ENCODE measurements at regions not wholly inside any gene's neighbourhood (a gene's known extent, or its start where the extent isn't known, plus 50 kb on each side); places are given as distances from the start of the nearest gene placed in this dataset.

GRCh38 chr4:123621072-123621705, 224.6 kb downstream of the SPRY1 start:
- ChIA-PET CTCF (interaction anchor here (0.6 kb wide), 1 partner anchor 209 kb away, joined by 4 read pairs; no protein-coding TSS in a partner anchor), POLR2A (no interaction called here)
- DNase-seq (ENCODE audit: extremely low spot score) = no peak
- TF ChIP-seq BHLHE40 (IDR thresholded peaks at IDR 0.05; ENCODE audit: borderline replicate concordance) (no peak), SUZ12 (IDR thresholded peaks at IDR 0.05) (no peak), NFRKB (IDR thresholded peaks at IDR 0.05) (no peak), FOXA1 (IDR thresholded peaks at IDR 0.05) (no peak), SP1 (IDR thresholded peaks at IDR 0.05) (no peak), L3MBTL2 (conservative IDR thresholded peaks at IDR 0.05) (no peak), ARNT (IDR thresholded peaks at IDR 0.05) (no peak)

GRCh38 chr4:123622572-123622971, 226.0 kb downstream of the SPRY1 start:
- POLR2A ChIA-PET = no interaction called here
- CTCF ChIA-PET = no interaction called here
- no peak for DNase-seq (ENCODE audit: extremely low spot score)
- no peak for TF ChIP-seq TARDBP (IDR thresholded peaks at IDR 0.05)

- DNase-seq (ENCODE audit: extremely low spot score) = no peak
- CTCF ChIA-PET = no interaction called here
- TF ChIP-seq CTBP1 (IDR thresholded peaks at IDR 0.05; ENCODE audit: borderline replicate concordance) = no peak
- TF ChIP-seq ZNF384 (IDR thresholded peaks at IDR 0.05) = no peak
- no peak for TF ChIP-seq ARNT (IDR thresholded peaks at IDR 0.05)
- TF ChIP-seq TARDBP (IDR thresholded peaks at IDR 0.05) = no peak
- no peak for TF ChIP-seq FOXM1 (IDR thresholded peaks at IDR 0.05; ENCODE audit: borderline replicate concordance)
- TF ChIP-seq L3MBTL2 (conservative IDR thresholded peaks at IDR 0.05) = no peak
- TF ChIP-seq ELF4 (IDR thresholded peaks at IDR 0.05) = no peak
- no peak for TF ChIP-seq SUZ12 (IDR thresholded peaks at IDR 0.05)
- no peak for TF ChIP-seq LEF1 (IDR thresholded peaks at IDR 0.05; ENCODE audit: borderline replicate concordance)
- no peak for TF ChIP-seq NFRKB (IDR thresholded peaks at IDR 0.05)
- TF ChIP-seq HDGF (IDR thresholded peaks at IDR 0.05; ENCODE audit: borderline replicate concordance) = no peak
- no peak for TF ChIP-seq BHLHE40 (IDR thresholded peaks at IDR 0.05; ENCODE audit: borderline replicate concordance)
- TF ChIP-seq FOXK2 (IDR thresholded peaks at IDR 0.05) = no peak
- TF ChIP-seq PKNOX1 (IDR thresholded peaks at IDR 0.05) = no peak
- TF ChIP-seq SP1 (IDR thresholded peaks at IDR 0.05) = no peak
- POLR2A ChIA-PET = no interaction called here
These were observed 227.0 kb downstream of the SPRY1 start for GRCh38 chr4:123623611-123624010.

- no peak for DNase-seq (ENCODE audit: extremely low spot score)
- no peak for TF ChIP-seq HDGF (IDR thresholded peaks at IDR 0.05; ENCODE audit: borderline replicate concordance)
- no peak for TF ChIP-seq CTBP1 (IDR thresholded peaks at IDR 0.05; ENCODE audit: borderline replicate concordance)
- TF ChIP-seq TARDBP (IDR thresholded peaks at IDR 0.05) = no peak
- TF ChIP-seq FOXA1 (IDR thresholded peaks at IDR 0.05) = no peak
- TF ChIP-seq FOXK2 (IDR thresholded peaks at IDR 0.05) = no peak
- no peak for TF ChIP-seq ZNF384 (IDR thresholded peaks at IDR 0.05)
- no peak for TF ChIP-seq PKNOX1 (IDR thresholded peaks at IDR 0.05)
- no peak for TF ChIP-seq FOXM1 (IDR thresholded peaks at IDR 0.05; ENCODE audit: borderline replicate concordance)
- TF ChIP-seq SUZ12 (IDR thresholded peaks at IDR 0.05) = no peak
- no peak for TF ChIP-seq L3MBTL2 (conservative IDR thresholded peaks at IDR 0.05)
- TF ChIP-seq LEF1 (IDR thresholded peaks at IDR 0.05; ENCODE audit: borderline replicate concordance) = no peak
- no peak for TF ChIP-seq ARNT (IDR thresholded peaks at IDR 0.05)
- TF ChIP-seq SP1 (IDR thresholded peaks at IDR 0.05) = no peak
- TF ChIP-seq ELF4 (IDR thresholded peaks at IDR 0.05) = no peak
- no peak for TF ChIP-seq NFRKB (IDR thresholded peaks at IDR 0.05)
- TF ChIP-seq BHLHE40 (IDR thresholded peaks at IDR 0.05; ENCODE audit: borderline replicate concordance) = no peak
- POLR2A ChIA-PET = no interaction called here
- CTCF ChIA-PET = no interaction called here
These were observed 228.4 kb downstream of the SPRY1 start for GRCh38 chr4:123624959-123625358.

- TF ChIP-seq ELF4 (IDR thresholded peaks at IDR 0.05) (no peak), TARDBP (IDR thresholded peaks at IDR 0.05) (no peak), SUZ12 (IDR thresholded peaks at IDR 0.05) (no peak), LEF1 (IDR thresholded peaks at IDR 0.05; ENCODE audit: borderline replicate concordance) (no peak), ARNT (IDR thresholded peaks at IDR 0.05) (no peak), FOXK2 (IDR thresholded peaks at IDR 0.05) (no peak), FOXM1 (IDR thresholded peaks at IDR 0.05; ENCODE audit: borderline replicate concordance) (no peak), HDGF (IDR thresholded peaks at IDR 0.05; ENCODE audit: borderline replicate concordance) (no peak), BHLHE40 (IDR thresholded peaks at IDR 0.05; ENCODE audit: borderline replicate concordance) (no peak), NFRKB (IDR thresholded peaks at IDR 0.05) (no peak), CTBP1 (IDR thresholded peaks at IDR 0.05; ENCODE audit: borderline replicate concordance) (no peak), L3MBTL2 (conservative IDR thresholded peaks at IDR 0.05) (no peak), ZNF384 (IDR thresholded peaks at IDR 0.05) (no peak), FOXA1 (IDR thresholded peaks at IDR 0.05) (no peak), PKNOX1 (IDR thresholded peaks at IDR 0.05) (no peak), SP1 (IDR thresholded peaks at IDR 0.05) (no peak)
- DNase-seq (ENCODE audit: extremely low spot score) = no peak
- ChIA-PET CTCF (no interaction called here), POLR2A (no interaction called here)
These were observed 231.7 kb downstream of the SPRY1 start for GRCh38 chr4:123628288-123628687.

- POLR2A ChIA-PET = no interaction called here
- no peak for DNase-seq (ENCODE audit: extremely low spot score)
- CTCF ChIA-PET = no interaction called here
- no peak for TF ChIP-seq NFRKB (IDR thresholded peaks at IDR 0.05)
- no peak for TF ChIP-seq L3MBTL2 (conservative IDR thresholded peaks at IDR 0.05)
- no peak for TF ChIP-seq LEF1 (IDR thresholded peaks at IDR 0.05; ENCODE audit: borderline replicate concordance)
- no peak for TF ChIP-seq FOXM1 (IDR thresholded peaks at IDR 0.05; ENCODE audit: borderline replicate concordance)
- no peak for TF ChIP-seq FOXK2 (IDR thresholded peaks at IDR 0.05)
- TF ChIP-seq HDGF (IDR thresholded peaks at IDR 0.05; ENCODE audit: borderline replicate concordance) = no peak
These were observed 235.4 kb downstream of the SPRY1 start for GRCh38 chr4:123631786-123632692.
